HG02798 (cell line): ENCODE measurements at regions not wholly inside any gene's neighbourhood (a gene's known extent, or its start where the extent isn't known, plus 50 kb on each side); places are given as distances from the start of the nearest gene placed in this dataset.

Source experiments
- ATAC-seq: cut with Tn5 transposase; IDR thresholded peaks from one replicate; pipeline ENCODE4 v1.9.1; 2021; ENCODE audit warnings: mild to moderate bottlenecking; ENCODE audit not compliant: unreplicated experiment, poor library complexity

- no peak for ATAC-seq
These were observed 153.5 kb downstream of the ICOS start for GRCh38 chr2:204090021-204090420.

- ATAC-seq, result no peak
These were observed 168.2 kb downstream of the ICOS start for GRCh38 chr2:204104811-204105210.

GRCh38 chr2:204108330-204108751 lies 171.8 kb downstream of the ICOS start:
- ATAC-seq, result no peak

DNA sequence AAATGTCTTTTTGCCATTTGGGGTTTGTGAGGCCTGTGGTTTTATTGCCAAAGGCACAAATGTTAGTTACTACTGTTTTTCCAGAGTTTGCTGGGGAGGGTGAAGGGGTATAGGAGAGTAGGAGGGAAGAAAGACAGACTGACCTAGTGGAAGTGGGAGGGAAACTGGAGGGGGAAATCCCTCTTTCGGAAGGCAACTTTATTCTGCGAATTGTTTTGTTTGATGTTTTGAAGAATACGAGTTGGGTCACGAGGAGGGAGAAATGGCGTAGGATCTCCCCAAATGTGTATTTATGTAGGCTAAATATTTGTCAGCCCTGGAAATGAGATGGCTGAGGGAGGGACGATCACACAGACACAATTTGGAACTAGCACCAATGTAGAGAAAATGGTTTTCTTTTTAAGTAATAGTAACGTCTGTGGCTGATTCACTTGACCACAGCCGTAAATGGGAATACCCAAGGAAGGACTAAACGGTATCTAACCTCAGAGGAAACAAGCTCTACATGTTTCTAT lies 172.3 kb downstream of the ICOS start:
- no peak for ATAC-seq

DNA sequence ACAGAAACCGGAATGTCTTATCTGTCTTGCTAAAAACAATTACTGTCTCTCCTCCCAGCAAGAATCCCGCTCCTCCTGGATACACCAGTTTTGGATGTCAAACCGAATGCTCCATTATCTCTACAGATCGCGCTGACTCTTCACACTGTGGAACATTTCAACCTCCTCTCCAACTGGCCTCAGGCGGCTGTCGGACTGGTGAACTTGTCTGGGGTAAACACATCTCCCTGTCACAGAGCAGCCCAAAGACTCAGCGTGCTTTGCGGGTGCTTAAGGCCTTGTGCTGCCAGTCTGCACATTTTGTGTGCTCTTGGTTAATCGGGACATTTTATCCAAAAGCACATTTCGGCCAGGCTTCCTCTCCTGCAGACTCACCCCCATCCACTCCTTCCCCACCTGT lies 173.1 kb downstream of the ICOS start:
- no peak for ATAC-seq

GRCh38 chr2:204110338-204110741 lies 173.8 kb downstream of the ICOS start:
- ATAC-seq, result peak; percentile 86

DNA sequence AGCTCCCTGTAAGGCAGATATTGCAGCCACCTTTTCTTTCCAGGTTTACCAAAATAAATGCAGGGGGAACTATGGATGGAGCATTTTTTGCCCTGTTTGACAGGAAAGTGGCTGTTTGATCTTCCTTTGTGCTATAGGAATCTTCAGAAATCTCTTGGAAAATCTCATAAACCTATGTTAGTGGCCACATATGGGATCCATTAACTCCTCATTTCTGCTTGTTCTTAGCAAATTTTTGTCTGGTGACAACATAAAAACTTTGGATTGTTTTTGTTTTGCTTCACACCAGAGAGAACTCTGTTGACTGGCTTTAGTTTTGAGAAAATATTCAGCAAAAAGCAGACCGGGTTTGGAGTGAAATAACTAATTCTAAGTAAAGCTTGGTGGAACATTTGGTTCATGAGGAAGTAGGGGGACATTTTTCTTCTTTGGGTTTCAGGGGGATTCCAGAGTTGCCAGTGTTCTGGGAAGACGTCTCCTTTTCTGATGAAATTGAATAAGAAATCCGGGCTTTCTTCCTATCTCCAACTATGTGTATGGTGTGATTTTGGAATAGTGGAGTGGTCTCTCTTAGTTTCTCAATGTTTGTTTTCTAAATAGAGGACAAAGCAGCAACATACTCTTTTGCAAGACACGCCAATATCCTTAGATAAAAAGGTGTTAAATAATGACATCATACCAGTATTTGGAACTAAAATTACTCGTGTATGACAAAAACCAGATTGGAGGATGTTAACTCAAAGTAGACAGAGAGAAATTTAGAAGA lies 174.4 kb downstream of the ICOS start:
- no peak for ATAC-seq

DNA sequence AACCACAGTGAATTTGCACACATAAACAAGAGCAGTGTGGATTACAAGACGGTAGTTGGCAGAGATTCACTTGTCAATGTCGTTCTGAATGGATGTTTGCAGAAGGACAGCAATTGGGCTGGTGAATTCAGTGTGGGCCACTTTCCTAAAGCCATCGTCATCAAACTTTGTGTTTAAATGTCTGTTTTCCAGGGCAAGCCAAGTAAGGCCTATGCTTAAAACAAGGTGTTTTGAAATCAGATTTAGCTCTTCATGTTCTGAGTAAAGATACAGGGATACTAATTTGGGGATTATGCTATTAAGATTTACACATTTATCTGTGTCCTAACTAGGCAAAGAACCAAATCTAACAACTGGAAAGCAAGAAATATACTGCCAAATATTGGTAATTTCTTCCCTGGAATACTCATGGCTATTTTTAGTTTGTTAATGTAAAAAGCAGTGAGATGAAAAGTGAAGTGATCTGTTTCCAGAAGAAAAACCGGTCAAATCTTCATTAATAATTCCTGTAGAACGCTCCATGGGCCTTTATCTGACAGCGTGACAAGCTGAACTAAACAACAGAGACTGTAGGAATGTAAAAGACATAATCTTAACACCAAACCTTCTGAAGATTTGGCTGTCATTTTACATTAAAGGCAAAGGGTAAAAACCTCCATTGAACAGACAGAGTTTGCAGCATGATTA lies 175.7 kb downstream of the ICOS start:
- ATAC-seq, result no peak

DNA sequence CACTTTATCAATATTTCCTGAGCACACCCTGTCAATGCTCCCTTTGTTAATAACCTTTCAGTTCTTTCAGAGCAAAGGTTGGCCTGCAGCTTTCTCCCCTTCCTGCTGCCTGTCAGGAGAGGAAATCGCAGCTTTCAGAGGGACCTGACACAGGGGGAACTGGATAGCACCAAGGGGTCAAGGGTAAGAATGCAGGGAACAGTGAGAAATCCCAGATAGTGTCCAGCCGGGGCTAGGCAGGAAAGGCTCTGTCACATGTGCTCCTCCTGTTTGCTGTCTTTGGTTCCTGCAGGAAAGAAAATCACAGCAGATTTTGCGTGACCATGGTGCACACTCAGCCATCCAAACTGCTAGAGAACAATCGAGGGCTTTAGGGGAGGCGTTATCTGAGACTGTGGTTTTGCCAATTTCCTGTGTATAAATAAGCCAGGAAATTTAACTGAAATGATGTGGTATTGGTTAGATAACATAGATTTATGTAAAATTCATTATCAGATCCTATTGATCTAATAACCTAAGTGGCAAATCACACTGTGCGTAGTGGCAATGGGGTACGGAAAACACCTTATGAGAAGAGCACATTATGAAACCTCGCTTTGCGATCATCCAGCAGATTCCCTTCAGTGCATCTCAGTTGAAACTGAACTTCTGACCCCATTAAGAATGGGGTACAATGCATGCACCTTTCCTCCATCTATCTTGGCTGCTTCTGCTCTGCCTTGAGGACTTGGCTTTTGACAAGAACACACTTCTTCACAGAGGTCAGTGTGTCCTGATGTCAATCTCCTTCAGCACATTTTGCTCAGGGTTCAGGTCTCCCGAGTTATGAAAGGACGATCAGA lies 178.0 kb downstream of the ICOS start:
- ATAC-seq, result no peak

DNA sequence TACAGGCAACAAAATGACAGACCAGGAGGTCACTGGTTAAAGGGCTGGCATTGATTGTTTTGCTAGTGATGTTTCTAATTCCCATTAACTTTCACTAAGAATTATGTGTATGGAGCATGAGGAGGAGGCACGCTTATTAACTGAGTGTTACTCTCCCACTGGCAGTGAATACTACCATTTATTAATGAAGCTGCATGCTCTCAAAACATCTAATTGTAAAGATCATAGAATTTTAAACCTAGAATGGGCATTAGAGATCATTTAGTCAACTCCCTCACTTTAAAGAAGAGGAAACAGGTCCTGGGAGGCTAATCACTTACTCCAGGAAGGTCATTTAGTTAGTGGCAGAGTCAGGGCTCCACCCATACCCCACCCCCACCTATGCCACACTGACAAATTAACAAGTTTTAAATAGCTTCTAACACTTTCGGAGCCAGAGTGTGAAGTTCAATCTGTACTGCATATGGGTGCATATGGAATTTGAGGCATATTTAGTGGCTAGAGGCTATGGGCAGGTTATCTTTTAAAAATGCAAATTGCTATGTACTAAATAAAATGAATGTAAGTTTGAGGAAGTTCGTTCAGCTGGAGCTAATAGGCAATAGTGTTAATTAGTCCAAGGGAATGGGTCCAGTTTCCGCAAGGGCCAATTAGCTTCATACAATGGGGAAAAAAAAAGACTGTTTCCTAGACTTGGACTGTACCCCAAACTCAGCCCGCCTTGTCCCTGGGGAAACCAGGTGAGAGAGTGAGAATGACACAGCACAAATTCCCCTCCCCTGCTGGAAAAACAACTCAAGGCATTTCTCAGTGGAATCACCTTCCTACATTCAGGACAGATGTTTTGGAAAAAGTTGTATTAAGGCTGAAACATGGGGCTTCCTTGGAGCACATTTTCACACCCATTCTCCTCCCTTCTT lies 178.8 kb downstream of the ICOS start:
- no peak for ATAC-seq

DNA sequence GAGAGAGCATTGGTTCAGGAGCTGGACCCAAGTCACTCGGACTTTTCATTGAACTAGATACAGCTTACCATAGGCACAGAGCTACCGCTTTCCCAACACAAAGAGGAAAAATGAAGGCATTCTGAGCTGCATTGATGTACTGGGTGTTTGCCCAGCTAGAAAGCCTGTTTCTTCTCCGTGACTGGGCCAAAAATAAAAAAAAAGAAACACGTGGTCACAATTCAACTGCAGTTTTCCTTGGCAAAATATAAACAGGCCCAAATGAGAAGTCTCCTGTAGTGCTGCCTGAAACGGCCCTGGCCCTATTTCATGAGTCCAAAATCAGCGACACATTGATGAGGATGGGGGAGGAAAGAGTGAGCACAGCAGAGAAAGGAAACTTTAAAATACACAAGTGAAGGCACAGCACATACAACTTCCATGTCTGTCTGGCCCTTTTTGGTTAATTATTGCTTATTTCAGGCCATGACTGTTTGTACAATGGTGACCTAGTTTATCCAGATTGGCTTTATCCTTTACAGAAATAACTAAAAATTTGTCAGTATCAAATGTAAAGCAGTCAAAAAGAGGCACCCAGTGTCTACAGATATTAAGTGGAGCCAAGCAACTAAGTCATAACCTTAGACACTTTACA lies 179.7 kb downstream of the ICOS start:
- no peak for ATAC-seq

- ATAC-seq, result no peak
These were observed 185.9 kb downstream of the ICOS start for GRCh38 chr2:204122425-204122824.

GRCh38 chr2:204124140-204124750 lies 187.7 kb downstream of the ICOS start:
- ATAC-seq, result no peak

GRCh38 chr2:204126705-204127104 lies 190.1 kb downstream of the ICOS start:
- ATAC-seq, result no peak

GRCh38 chr2:204127238-204127637 lies 190.7 kb downstream of the ICOS start:
- ATAC-seq, result no peak

- ATAC-seq, result no peak
These were observed 193.2 kb downstream of the ICOS start for GRCh38 chr2:204129591-204130294.

DNA sequence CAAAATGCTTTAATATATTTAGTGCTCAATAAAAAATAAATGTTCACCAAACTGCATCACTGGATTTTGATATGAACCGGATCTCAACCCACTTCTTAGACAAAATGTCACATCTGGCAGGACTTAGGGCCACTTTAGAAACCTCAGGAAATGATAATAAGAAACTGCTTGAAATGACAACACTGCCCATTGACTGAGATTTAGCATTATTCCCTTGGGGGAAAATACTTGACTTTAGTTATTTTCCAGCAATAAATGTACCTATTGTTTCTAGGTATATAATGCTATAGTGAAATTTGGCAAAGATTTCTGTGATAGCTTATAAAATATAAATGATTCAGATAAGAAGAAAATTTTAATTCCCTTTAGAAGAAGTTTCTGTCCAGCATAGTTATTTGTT lies 195.1 kb downstream of the ICOS start:
- ATAC-seq, result no peak

- ATAC-seq, result no peak
These were observed 196.9 kb downstream of the ICOS start for GRCh38 chr2:204133476-204133875.
